Esophagus muscularis mucosa (tissue), 4 donors: ENCODE measurements at regions not wholly inside any gene's neighbourhood (a gene's known extent, or its start where the extent isn't known, plus 50 kb on each side); places are given as distances from the start of the nearest gene placed in this dataset.

Experiments used
- DNase-seq: peaks from one replicate; pipeline ENCODE4 v3.0.0-alpha.2; 2017; ENCODE audit errors: extremely low spot score
- H3K27ac ChIP-seq, 4 donors: fragments of 200-600 bp; sonication (generic); replicated peaks in 1 of 4; 1 replicate in 3 of 4; 2 replicates in 1 of 4; pipeline ENCODE4 v1.5.1; 2016 to 2019; ENCODE audit warnings: mild to moderate bottlenecking in 1 of 4
- H3K27me3 ChIP-seq, 4 donors: fragments of 200-600 bp; sonication (generic); one replicate each; pipeline versions ENCODE4 v1.5.1 to v1.6.0; 2016 to 2019
- H3K36me3 ChIP-seq, 4 donors: fragments of 200-600 bp; sonication (generic); one replicate each; pipeline ENCODE4 v1.5.1; 2016 to 2019
- H3K4me1 ChIP-seq, 4 donors: fragments of 200-600 bp; sonication (generic); one replicate each; pipeline ENCODE4 v1.5.1; 2016 to 2019
- H3K4me3 ChIP-seq, 4 donors: fragments of 200-600 bp; sonication (generic); 1 replicate in 2 of 4; 2 replicates in 2 of 4; pipeline ENCODE4 v1.5.1; 2016 to 2019; ENCODE audit warnings: mild to moderate bottlenecking in 4 of 4, moderate library complexity in 1 of 4
- H3K9me3 ChIP-seq, 4 donors: fragments of 200-600 bp; sonication (generic); 1 replicate in 3 of 4; 2 replicates in 1 of 4; pipeline ENCODE4 v1.5.1; 2016 to 2019
- CTCF ChIP-seq, 3 experiments: fragments of 200-600 bp in 2 of 3; fragments of 450-650 bp in 1 of 3; sonication (generic) in 2 of 3; IDR thresholded peaks; one replicate each; pipeline ENCODE4 v1.5.1; 2017 to 2019; ENCODE audit warnings: antibody characterized with exemption in 3 of 3, mild to moderate bottlenecking in 2 of 3, moderate library complexity in 1 of 3
- EP300 ChIP-seq: sonication (generic); formaldehyde crosslinking; IDR thresholded peaks from one replicate; pipeline ENCODE4 v1.6.1; 2017; ENCODE audit warnings: antibody characterized with exemption
- POLR2A ChIP-seq: fragments of 450-650 bp; IDR thresholded peaks from one replicate; pipeline ENCODE4 v1.6.1; 2017; ENCODE audit warnings: antibody characterized with exemption, moderate library complexity, mild to moderate bottlenecking, low read depth
- POLR2AphosphoS5 ChIP-seq, 2 donors: sonication (generic); formaldehyde crosslinking; IDR thresholded peaks; one replicate each; pipeline ENCODE4 v1.6.1; 2017; ENCODE audit warnings: antibody characterized with exemption in 2 of 2
- WGBS: methylation state at CpG from one replicate; pipeline ENCODE4 v1.1.5; 2018; 5-methylcytosine and 5-hydroxymethylcytosine counted together
- intact Hi-C: fragments of 100-400 bp; cut with DNase I; formaldehyde crosslinking; loops from one replicate; pipeline ENCODE4 v1.15.1; 2023

GRCh38 chr5:142493875-142494518, 169.2 kb upstream of the SPRY4 start:
- no peak for TF ChIP-seq EP300
- no peak for TF ChIP-seq CTCF (IDR thresholded peaks at IDR 0.05)
- no peak for TF ChIP-seq POLR2A
- no peak for TF ChIP-seq POLR2AphosphoS5 (IDR thresholded peaks at IDR 0.05)
- intact Hi-C loops, result no loop called here
- 95% methylated on average over 9 of the region's 9 CpGs for WGBS
- no peak overlapping the region for H3K27ac ChIP-seq
- no peak for DNase-seq
- H3K9me3 ChIP-seq, result no peaks in the 10 kb centered on the region
- no peaks in the 10 kb centered on the region for H3K27me3 ChIP-seq
- no peak overlapping the region for H3K4me3 ChIP-seq
- peaks cover 9 to 57% (median 44%) of the 10 kb centered on the region in 4 donors for H3K4me1 ChIP-seq
- no peaks in the 10 kb centered on the region for H3K36me3 ChIP-seq

- no peak for DNase-seq
- Histone ChIP-seq H3K9me3 (no peaks in the 10 kb centered on the region), H3K36me3 (no peaks in the 10 kb centered on the region), H3K4me1 (peaks cover 9 to 57% (median 44%) of the 10 kb centered on the region in 4 donors), H3K4me3 (no peak overlapping the region), H3K27me3 (no peaks in the 10 kb centered on the region), H3K27ac (peak overlapping the region; percentile 28 to 65 (median 45))
- WGBS, result 28% methylated on average over 6 of the region's 6 CpGs
- TF ChIP-seq POLR2AphosphoS5 (IDR thresholded peaks at IDR 0.05) (no peak), EP300 (no peak), CTCF (IDR thresholded peaks at IDR 0.05) (no peak), POLR2A (no peak)
- intact Hi-C loops, result no loop called here
Observed at GRCh38 chr5:142492781-142493281, 168.0 kb upstream of the SPRY4 start.

- Histone ChIP-seq H3K27me3 (no peaks in the 10 kb centered on the region), H3K4me1 (peaks cover 9 to 57% (median 44%) of the 10 kb centered on the region in 4 donors), H3K9me3 (no peaks in the 10 kb centered on the region), H3K36me3 (no peaks in the 10 kb centered on the region), H3K4me3 (no peak overlapping the region), H3K27ac (peak overlapping the region; percentile 25 to 60 (median 30))
- DNase-seq, result no peak
- 87% methylated on average over 8 of the region's 8 CpGs for WGBS
- intact Hi-C loops, result no loop called here
- TF ChIP-seq POLR2AphosphoS5 (IDR thresholded peaks at IDR 0.05), result no peak
- no peak for TF ChIP-seq POLR2A
Observed at GRCh38 chr5:142491679-142492078, 166.9 kb upstream of the SPRY4 start.

- intact Hi-C loops, result no loop called here
- peaks cover 9 to 53% (median 43%) of the 10 kb centered on the region in 4 donors for H3K4me1 ChIP-seq
- peak overlapping the region; percentile 25 to 60 (median 30) for H3K27ac ChIP-seq
Observed at GRCh38 chr5:142491270-142491669, 166.4 kb upstream of the SPRY4 start.

More at GRCh38 chr5:142491270-142491669, 166.4 kb upstream of the SPRY4 start:
- no peak for TF ChIP-seq POLR2A
- TF ChIP-seq POLR2AphosphoS5 (IDR thresholded peaks at IDR 0.05), result no peak
- TF ChIP-seq EP300, result no peak
- TF ChIP-seq CTCF (IDR thresholded peaks at IDR 0.05), result no peak
- Histone ChIP-seq H3K27me3 (no peaks in the 10 kb centered on the region), H3K9me3 (no peaks in the 10 kb centered on the region), H3K4me3 (no peak overlapping the region), H3K36me3 (no peaks in the 10 kb centered on the region)
- WGBS, result 63% methylated on average over 8 of the region's 8 CpGs
- DNase-seq, result no peak
